Hematopoietic multipotent progenitor cell treated with erythropoietin and hydrocortisone succinate and interleukin-3 and kit ligand, for 4 days (in vitro differentiated cells): ENCODE measurements at regions not wholly inside any gene's neighbourhood (a gene's known extent, or its start where the extent isn't known, plus 50 kb on each side); places are given as distances from the start of the nearest gene placed in this dataset.

Experiments used
- DNase-seq: peaks from one replicate; pipeline ENCODE4 v3.0.0-alpha.2; 2015

- DNase-seq = no peak
Measured at GRCh38 chr9:129377931-129378661, 200.0 kb upstream of the IER5L start.

- no peak for DNase-seq
Measured at GRCh38 chr9:129377181-129377580, 199.1 kb upstream of the IER5L start.

GRCh38 chr9:129375845-129376244 is 197.8 kb upstream of the IER5L start:
- DNase-seq = no peak

GRCh38 chr9:129374651-129375050 is 196.6 kb upstream of the IER5L start:
- no peak for DNase-seq

- no peak for DNase-seq
Measured at GRCh38 chr9:129374231-129374630, 196.2 kb upstream of the IER5L start.

- DNase-seq = no peak
Measured at GRCh38 chr9:129373361-129373760, 195.3 kb upstream of the IER5L start.

- DNase-seq = no peak
Measured at GRCh38 chr9:129370770-129371169, 192.7 kb upstream of the IER5L start.

- DNase-seq = no peak
Measured at GRCh38 chr9:129368444-129368978, 190.4 kb upstream of the IER5L start.

GRCh38 chr9:129367287-129367686 is 189.2 kb upstream of the IER5L start:
- DNase-seq = no peak

GRCh38 chr9:129365196-129365595 is 187.1 kb upstream of the IER5L start:
- DNase-seq = no peak

GRCh38 chr9:129363216-129363873 is 185.3 kb upstream of the IER5L start:
- DNase-seq = no peak

- DNase-seq = no peak
Measured at GRCh38 chr9:129362287-129363000, 184.4 kb upstream of the IER5L start.

GRCh38 chr9:129361196-129361595 is 183.1 kb upstream of the IER5L start:
- DNase-seq = no peak

GRCh38 chr9:129359916-129360536 is 182.0 kb upstream of the IER5L start:
- no peak for DNase-seq

- DNase-seq = no peak
Measured at GRCh38 chr9:129359162-129359811, 181.2 kb upstream of the IER5L start.

- DNase-seq = no peak
Measured at GRCh38 chr9:129358621-129359154, 180.6 kb upstream of the IER5L start.

- no peak for DNase-seq
Measured at GRCh38 chr9:129357773-129358245, 179.7 kb upstream of the IER5L start.

- DNase-seq = no peak
Measured at GRCh38 chr9:129356871-129357772, 179.1 kb upstream of the IER5L start.

GRCh38 chr9:129355631-129356030 is 177.6 kb upstream of the IER5L start:
- DNase-seq = no peak

- DNase-seq = no peak
Measured at GRCh38 chr9:129354498-129354897, 176.4 kb upstream of the IER5L start.

- DNase-seq = no peak
Measured at GRCh38 chr9:129353697-129354336, 175.8 kb upstream of the IER5L start.
